ENCODE measurements at regions not wholly inside any gene's neighbourhood (a gene's known extent, or its start where the extent isn't known, plus 50 kb on each side); places are given as distances from the start of the nearest gene placed in this dataset.

DNA sequence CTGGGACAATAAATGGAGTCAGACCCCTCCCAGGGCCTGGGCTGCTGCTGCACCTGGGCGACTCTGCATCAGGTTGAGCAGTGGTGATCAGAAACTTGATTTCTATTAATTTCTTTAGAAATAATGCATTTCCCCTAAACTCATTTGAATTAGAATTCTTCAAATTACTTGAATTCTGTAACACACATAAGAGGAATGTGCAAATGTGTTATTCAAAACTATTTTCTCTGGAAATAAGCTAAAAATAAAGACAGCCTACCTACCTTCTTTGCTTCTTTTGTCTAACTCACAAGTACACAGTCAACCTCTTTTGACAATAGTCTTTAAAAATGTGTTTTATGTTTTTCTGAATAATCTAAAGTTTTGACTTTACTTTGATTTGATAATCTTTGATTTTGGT is 433.0 kb downstream of the KLF12 start:
- Mint-ChIP-seq H3K9me3 (no peaks in the 10 kb centered on the region), H3K4me1 (peaks cover 63% of the 10 kb centered on the region), H3K4me3 (no peak overlapping the region), H3K27me3 (ENCODE audit: low read depth) (no peaks in the 10 kb centered on the region), H3K27ac (no peak overlapping the region), H3K36me3 (no peaks in the 10 kb centered on the region)
- ChIA-PET POLR2A (no interaction called here), CTCF (no interaction called here)
- DNase-seq (ENCODE audit: low spot score) (no peak), ATAC-seq (peak; percentile 43)
- TF ChIP-seq TCF7 (CRISPR knock-in tag; IDR thresholded peaks at IDR 0.05; ENCODE audit: low read depth) (no peak), ZMAT4 (CRISPR knock-in tag; IDR thresholded peaks at IDR 0.05) (no peak), GTF2I (CRISPR knock-in tag; conservative IDR thresholded peaks at IDR 0.05) (no peak), HMGXB4 (CRISPR knock-in tag; IDR thresholded peaks at IDR 0.05) (no peak), ZNF317 (CRISPR knock-in tag; IDR thresholded peaks at IDR 0.05; ENCODE audit: borderline replicate concordance, low read depth) (no peak), TEAD4 (CRISPR knock-in tag; IDR thresholded peaks at IDR 0.05) (no peak), ZNF121 (CRISPR knock-in tag; IDR thresholded peaks at IDR 0.05) (no peak), KAT7 (CRISPR knock-in tag; IDR thresholded peaks at IDR 0.05; ENCODE audit: borderline replicate concordance) (no peak), NFYB (CRISPR knock-in tag; conservative IDR thresholded peaks at IDR 0.05; ENCODE audit: low read depth) (no peak), ZNF512 (CRISPR knock-in tag; IDR thresholded peaks at IDR 0.05; ENCODE audit: borderline replicate concordance) (no peak)
- TF ChIP-seq, protein P1, sequence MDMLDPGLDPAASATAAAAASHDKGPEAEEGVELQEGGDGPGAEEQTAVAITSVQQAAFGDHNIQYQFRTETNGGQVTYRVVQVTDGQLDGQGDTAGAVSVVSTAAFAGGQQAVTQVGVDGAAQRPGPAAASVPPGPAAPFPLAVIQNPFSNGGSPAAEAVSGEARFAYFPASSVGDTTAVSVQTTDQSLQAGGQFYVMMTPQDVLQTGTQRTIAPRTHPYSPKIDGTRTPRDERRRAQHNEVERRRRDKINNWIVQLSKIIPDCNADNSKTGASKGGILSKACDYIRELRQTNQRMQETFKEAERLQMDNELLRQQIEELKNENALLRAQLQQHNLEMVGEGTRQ (CRISPR knock-in tag; IDR thresholded peaks at IDR 0.05), result no peak

GRCh38 chr13:73698859-73699258 is 435.3 kb downstream of the KLF12 start:
- Mint-ChIP-seq H3K4me1 (peaks cover 67% of the 10 kb centered on the region), H3K27me3 (ENCODE audit: low read depth) (no peaks in the 10 kb centered on the region), H3K27ac (no peak overlapping the region; the same call in 1 of the 2 replicates), H3K4me3 (no peak overlapping the region), H3K9me3 (no peaks in the 10 kb centered on the region), H3K36me3 (no peaks in the 10 kb centered on the region)
- POLR2A ChIA-PET, result interaction anchor here (0.5 kb wide), 1 partner anchor 178 kb away, joined by 3 read pairs; no protein-coding TSS in a partner anchor
- CTCF ChIA-PET, result interaction anchor here (0.6 kb wide), 1 partner anchor 68 kb away, joined by 3 read pairs; no protein-coding TSS in a partner anchor
- DNase-seq (ENCODE audit: low spot score) (no peak), ATAC-seq (no peak)
- TF ChIP-seq ZNF219 (CRISPR knock-in tag; IDR thresholded peaks at IDR 0.05; ENCODE audit: borderline replicate concordance) (no peak), ZNF416 (CRISPR knock-in tag; IDR thresholded peaks at IDR 0.05) (no peak), SMAD3 (CRISPR knock-in tag; IDR thresholded peaks at IDR 0.05; ENCODE audit: borderline replicate concordance) (no peak), ZNF281 (CRISPR knock-in tag; IDR thresholded peaks at IDR 0.05) (no peak), FOXP1 (CRISPR knock-in tag; IDR thresholded peaks at IDR 0.05; ENCODE audit: borderline replicate concordance) (no peak), AFF4 (CRISPR knock-in tag; IDR thresholded peaks at IDR 0.05; ENCODE audit: borderline replicate concordance) (no peak), ZNF671 (CRISPR knock-in tag; IDR thresholded peaks at IDR 0.05) (no peak)
- TF ChIP-seq, protein P2, sequence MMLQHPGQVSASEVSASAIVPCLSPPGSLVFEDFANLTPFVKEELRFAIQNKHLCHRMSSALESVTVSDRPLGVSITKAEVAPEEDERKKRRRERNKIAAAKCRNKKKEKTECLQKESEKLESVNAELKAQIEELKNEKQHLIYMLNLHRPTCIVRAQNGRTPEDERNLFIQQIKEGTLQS (CRISPR knock-in tag; conservative IDR thresholded peaks at IDR 0.05), result no peak

All from WTC11 (cell line).